ENCODE measurements at regions not wholly inside any gene's neighbourhood (a gene's known extent, or its start where the extent isn't known, plus 50 kb on each side); places are given as distances from the start of the nearest gene placed in this dataset.
A peak's percentile ranks its signal among the peaks of the same experiment; 100 is the strongest.

GRCh38 chr12:94714378-94715114, 64.2 kb upstream of the TMCC3 start:
- H3K36me3 ChIP-seq: no peaks in the 10 kb centered on the region
- no peak overlapping the region for H3K4me3 ChIP-seq (replicated peaks in 1 of 3)
- intact Hi-C loops (cut with DNase I): no loop called here
- no peaks in the 10 kb centered on the region for H3K27me3 ChIP-seq
- H3K4me1 ChIP-seq: no peaks in the 10 kb centered on the region
- H3K9me3 ChIP-seq: no peaks in the 10 kb centered on the region
- no peak overlapping the region for H3K27ac ChIP-seq
- WGBS, 2 donors: 86 to 87% methylated on average over 6 of the region's 6 CpGs
- TF ChIP-seq CTCF (IDR thresholded peaks at IDR 0.05) (no peak), POLR2A (IDR thresholded peaks at IDR 0.05) (no peak)
- DNase-seq: no peak

- DNase-seq: no peak
- H3K4me3 ChIP-seq (replicated peaks in 1 of 3): no peak overlapping the region
- H3K36me3 ChIP-seq: no peaks in the 10 kb centered on the region
- H3K4me1 ChIP-seq: no peaks in the 10 kb centered on the region
- no peak overlapping the region for H3K27ac ChIP-seq
- H3K27me3 ChIP-seq: no peaks in the 10 kb centered on the region
- no peaks in the 10 kb centered on the region for H3K9me3 ChIP-seq
- 86 to 88% methylated on average over 7 of the region's 7 CpGs for WGBS, 2 donors
- intact Hi-C loops (cut with DNase I): no loop called here
- TF ChIP-seq POLR2A (IDR thresholded peaks at IDR 0.05): no peak
- TF ChIP-seq CTCF (IDR thresholded peaks at IDR 0.05): no peak
Measured at GRCh38 chr12:94712815-94713515, 62.6 kb upstream of the TMCC3 start.

GRCh38 chr12:94710933-94711332, 60.6 kb upstream of the TMCC3 start:
- Histone ChIP-seq H3K4me1 (no peaks in the 10 kb centered on the region), H3K36me3 (no peaks in the 10 kb centered on the region), H3K27me3 (no peaks in the 10 kb centered on the region), H3K27ac (no peak overlapping the region), H3K4me3 (replicated peaks in 1 of 3) (no peak overlapping the region), H3K9me3 (no peaks in the 10 kb centered on the region)
- intact Hi-C loops (cut with DNase I): no loop called here
- 78% methylated on average over 3 of the region's 3 CpGs for WGBS, 2 donors
- DNase-seq: peak in 1 of 2 donors; percentile 17
- TF ChIP-seq POLR2A (IDR thresholded peaks at IDR 0.05) (no peak), CTCF (IDR thresholded peaks at IDR 0.05) (peak in 2 of 6 experiments; percentile 16 to 22)

- WGBS, 2 donors: 45% methylated on average over 9 of the region's 9 CpGs
- intact Hi-C loops (cut with DNase I): no loop called here
- H3K27me3 ChIP-seq: no peaks in the 10 kb centered on the region
- H3K4me1 ChIP-seq: peaks cover 13 to 17% of the 10 kb centered on the region in 2 donors
- TF ChIP-seq CTCF (IDR thresholded peaks at IDR 0.05) (no peak), POLR2A (IDR thresholded peaks at IDR 0.05) (no peak)
- no peak overlapping the region for H3K4me3 ChIP-seq (replicated peaks in 1 of 3)
- H3K9me3 ChIP-seq: no peaks in the 10 kb centered on the region
- DNase-seq: peak; percentile 61 to 73
- H3K36me3 ChIP-seq: no peaks in the 10 kb centered on the region
- no peak overlapping the region for H3K27ac ChIP-seq
Measured at GRCh38 chr12:94707892-94708291, 57.5 kb upstream of the TMCC3 start.

- H3K4me3 ChIP-seq (replicated peaks in 1 of 3): no peak overlapping the region
- no peaks in the 10 kb centered on the region for H3K9me3 ChIP-seq
- no peak overlapping the region for H3K27ac ChIP-seq
- H3K27me3 ChIP-seq: no peaks in the 10 kb centered on the region
- 89 to 96% methylated on average over 3 of the region's 3 CpGs for WGBS, 2 donors
- no peak for DNase-seq
- H3K36me3 ChIP-seq: no peaks in the 10 kb centered on the region
- TF ChIP-seq CTCF (IDR thresholded peaks at IDR 0.05) (no peak), POLR2A (IDR thresholded peaks at IDR 0.05) (no peak)
- intact Hi-C loops (cut with DNase I): no loop called here
- peaks cover 13 to 17% of the 10 kb centered on the region in 2 donors for H3K4me1 ChIP-seq
Measured at GRCh38 chr12:94707036-94707435, 56.7 kb upstream of the TMCC3 start.
